CD14-positive monocyte (primary cell): ENCODE measurements at regions not wholly inside any gene's neighbourhood (a gene's known extent, or its start where the extent isn't known, plus 50 kb on each side); places are given as distances from the start of the nearest gene placed in this dataset.

ENCODE experiments used
- DNase-seq, 3 donors: peaks; one replicate each; pipeline ENCODE4 v3.0.0-alpha.2; 2011 to 2022
- H2AFZ ChIP-seq: 2 replicates; pipeline ENCODE4 v1.6.0; 2012; ENCODE audit warnings: mild to moderate bottlenecking, low read depth, low read length, inconsistent platforms; ENCODE audit not compliant: insufficient read depth, poor library complexity, severe bottlenecking
- H3K27ac ChIP-seq, 2 donors: 1 replicate in 1 of 2; 2 replicates in 1 of 2; pipeline ENCODE4 v1.5.1; 2012 to 2013; ENCODE audit warnings: low read length in 2 of 2, control low read depth in 1 of 2, inconsistent platforms in 1 of 2, low read depth in 1 of 2, mild to moderate bottlenecking in 1 of 2
- H3K27me3 ChIP-seq, 2 donors: one replicate each; pipeline versions ENCODE4 v1.6.0 to v1.6.1; 2011 to 2013; ENCODE audit warnings: low read length in 2 of 2; ENCODE audit not compliant: control insufficient read depth in 2 of 2, insufficient read depth in 2 of 2
- H3K36me3 ChIP-seq, 2 donors: replicated peaks in 1 of 2; 1 replicate in 1 of 2; 2 replicates in 1 of 2; pipeline versions ENCODE4 v1.5.1 to v1.6.1; 2012 to 2013; ENCODE audit warnings: low read length in 2 of 2, control low read depth in 1 of 2, inconsistent platforms in 1 of 2, mild to moderate bottlenecking in 1 of 2; ENCODE audit not compliant: insufficient read depth in 2 of 2, control insufficient read depth in 1 of 2
- H3K4me1 ChIP-seq, 2 donors: 1 replicate in 1 of 2; 2 replicates in 1 of 2; pipeline versions ENCODE4 v1.5.1 to v1.6.1; 2012 to 2013; ENCODE audit warnings: low read length in 2 of 2, control low read depth in 1 of 2, inconsistent platforms in 1 of 2, mild to moderate bottlenecking in 1 of 2, moderate library complexity in 1 of 2; ENCODE audit not compliant: insufficient read depth in 2 of 2, control insufficient read depth in 1 of 2
- H3K4me2 ChIP-seq: replicated peaks from 2 replicates; pipeline ENCODE3; 2012; ENCODE audit warnings: low read length, moderate library complexity, mild to moderate bottlenecking; ENCODE audit not compliant: poor library complexity, severe bottlenecking; ENCODE audit errors: extremely low read depth
- H3K4me3 ChIP-seq, 3 experiments: fragments of 200-600 bp in 1 of 3; sonication (generic) in 1 of 3; replicated peaks in 1 of 3; 1 replicate in 2 of 3; 2 replicates in 1 of 3; pipeline ENCODE4 v1.5.1; 2011 to 2013; ENCODE audit warnings: low read length in 3 of 3, mild to moderate bottlenecking in 3 of 3, control low read depth in 2 of 3, low read depth in 2 of 3, inconsistent platforms in 1 of 3, moderate library complexity in 1 of 3
- H3K79me2 ChIP-seq: 2 replicates; pipeline ENCODE4 v1.6.0; 2012; ENCODE audit warnings: mild to moderate bottlenecking, control low read depth, inconsistent platforms, low read length, moderate library complexity; ENCODE audit not compliant: insufficient read depth
- H3K9ac ChIP-seq: 2 replicates; pipeline ENCODE4 v1.6.0; 2017; ENCODE audit warnings: low read length, mild to moderate bottlenecking; ENCODE audit not compliant: insufficient read depth, poor library complexity, severe bottlenecking
- H3K9me3 ChIP-seq, 2 donors: replicated peaks in 1 of 2; 1 replicate in 1 of 2; 2 replicates in 1 of 2; pipeline versions ENCODE4 v1.5.1 to v1.6.1; 2012 to 2013; ENCODE audit warnings: low read length in 2 of 2, control low read depth in 1 of 2; ENCODE audit not compliant: control insufficient read depth in 1 of 2, insufficient read depth in 1 of 2
- H4K20me1 ChIP-seq: 2 replicates; pipeline ENCODE4 v1.6.0; 2012; ENCODE audit warnings: mild to moderate bottlenecking, low read length, control low read depth, moderate library complexity; ENCODE audit not compliant: insufficient read depth
- H3K27ac Mint-ChIP-seq, 7 donors: one replicate each; pipeline ENCODE4 v1.8.0; 2020; ENCODE audit warnings: mild to moderate bottlenecking in 7 of 7, mixed read lengths in 7 of 7, moderate library complexity in 6 of 7, inconsistent platforms in 2 of 7
- H3K27me3 Mint-ChIP-seq, 3 donors: one replicate each; pipeline ENCODE4 v1.8.0; 2021 to 2022; ENCODE audit warnings: low read depth in 3 of 3, mild to moderate bottlenecking in 3 of 3, mixed read lengths in 3 of 3, moderate library complexity in 3 of 3, inconsistent platforms in 1 of 3
- H3K36me3 Mint-ChIP-seq, 2 donors: one replicate each; pipeline ENCODE4 v1.8.0; 2020; ENCODE audit warnings: mixed read lengths in 2 of 2, inconsistent platforms in 1 of 2, mild to moderate bottlenecking in 1 of 2
- H3K4me1 Mint-ChIP-seq: one replicate; pipeline ENCODE4 v1.8.0; 2020; ENCODE audit warnings: mild to moderate bottlenecking, mixed read lengths
- H3K4me3 Mint-ChIP-seq, 2 donors: one replicate each; pipeline ENCODE4 v1.8.0; 2020; ENCODE audit warnings: mild to moderate bottlenecking in 2 of 2, mixed read lengths in 2 of 2, moderate library complexity in 1 of 2
- H3K9me3 Mint-ChIP-seq, 7 donors: one replicate each; pipeline ENCODE4 v1.8.0; 2020 to 2022; ENCODE audit warnings: mixed read lengths in 7 of 7, mild to moderate bottlenecking in 6 of 7, moderate library complexity in 6 of 7, inconsistent platforms in 2 of 7
- CTCF ChIP-seq: fragments of 200-600 bp; IDR thresholded peaks from one replicate; pipeline ENCODE4 v1.8.0; 2022; ENCODE audit warnings: antibody characterized with exemption, mild to moderate bottlenecking
- WGBS: methylation state at CpG from one replicate; pipeline ENCODE4 v1.1.5; 2013; ENCODE audit warnings: missing lambda C conversion rate; ENCODE audit not compliant: insufficient coverage; 5-methylcytosine and 5-hydroxymethylcytosine counted together
- intact Hi-C, 2 donors: fragments of 100-400 bp; cut with micrococcal nuclease; formaldehyde crosslinking; loops; one replicate each; pipeline versions ENCODE4 v1.15.0 to v1.15.1; 2023

DNA sequence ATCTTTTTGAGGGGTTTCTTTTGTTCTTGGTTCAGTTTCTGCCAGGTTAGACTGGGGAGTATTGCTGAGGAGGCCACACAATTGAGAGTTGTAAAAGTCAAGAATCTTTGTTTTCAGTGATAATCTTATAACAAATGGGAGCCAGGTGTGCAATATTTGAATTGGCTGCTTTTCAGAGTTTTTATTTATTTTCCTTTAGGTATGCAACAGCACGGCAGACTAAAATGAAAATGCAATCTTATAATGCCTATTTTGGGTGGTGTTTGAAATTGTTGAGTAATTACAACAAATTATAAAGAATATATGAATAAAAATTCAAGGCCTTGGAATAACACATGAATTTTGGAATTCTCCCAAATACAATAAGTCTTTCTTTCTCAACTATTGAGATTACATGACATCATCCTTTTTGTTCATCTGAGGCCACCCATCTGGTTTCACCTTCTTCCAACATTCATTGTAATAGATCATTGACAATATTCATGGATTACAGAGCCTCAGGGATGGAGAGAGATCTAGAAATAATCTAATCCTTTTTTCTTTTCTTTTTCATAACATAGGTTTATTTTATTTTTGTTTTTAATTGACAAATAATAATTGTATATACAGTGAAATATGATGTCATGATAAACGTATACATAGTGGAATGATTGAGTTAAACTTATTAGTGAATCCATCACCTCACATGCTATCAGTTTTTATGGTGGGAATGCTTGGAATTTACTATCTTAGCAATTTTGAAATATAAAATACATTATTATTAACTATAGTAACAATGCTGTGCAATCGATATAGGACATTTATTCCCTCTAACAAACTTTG, 1061.0 kb downstream of the NR2F1-AS1 start:
- Mint-ChIP-seq H3K36me3 (no peaks in the 10 kb centered on the region), H3K27me3 (peaks cover 0 to 5% (median 0%) of the 10 kb centered on the region in 3 donors), H3K4me3 (no peak overlapping the region), H3K9me3 (peaks cover 0 to 4% (median 0%) of the 10 kb centered on the region in 7 donors), H3K4me1 (no peaks in the 10 kb centered on the region), H3K27ac (no peak overlapping the region)
- no peaks in the 10 kb centered on the region for H4K20me1 ChIP-seq
- no peak overlapping the region for H3K4me2 ChIP-seq
- H3K27me3 ChIP-seq: no peaks in the 10 kb centered on the region
- H3K79me2 ChIP-seq: no peaks in the 10 kb centered on the region
- H3K9me3 ChIP-seq: no peaks in the 10 kb centered on the region
- no peaks in the 10 kb centered on the region for H3K4me1 ChIP-seq
- H2AFZ ChIP-seq: no peak overlapping the region
- intact Hi-C loops: no loop called here
- no peak for DNase-seq
- no CpG with 5 or more reads among the region's 3 CpGs for WGBS
- no peak overlapping the region for H3K4me3 ChIP-seq
- H3K36me3 ChIP-seq: no peaks in the 10 kb centered on the region
- no peak overlapping the region for H3K27ac ChIP-seq
- H3K9ac ChIP-seq: no peak overlapping the region
- TF ChIP-seq CTCF: no peak

DNA sequence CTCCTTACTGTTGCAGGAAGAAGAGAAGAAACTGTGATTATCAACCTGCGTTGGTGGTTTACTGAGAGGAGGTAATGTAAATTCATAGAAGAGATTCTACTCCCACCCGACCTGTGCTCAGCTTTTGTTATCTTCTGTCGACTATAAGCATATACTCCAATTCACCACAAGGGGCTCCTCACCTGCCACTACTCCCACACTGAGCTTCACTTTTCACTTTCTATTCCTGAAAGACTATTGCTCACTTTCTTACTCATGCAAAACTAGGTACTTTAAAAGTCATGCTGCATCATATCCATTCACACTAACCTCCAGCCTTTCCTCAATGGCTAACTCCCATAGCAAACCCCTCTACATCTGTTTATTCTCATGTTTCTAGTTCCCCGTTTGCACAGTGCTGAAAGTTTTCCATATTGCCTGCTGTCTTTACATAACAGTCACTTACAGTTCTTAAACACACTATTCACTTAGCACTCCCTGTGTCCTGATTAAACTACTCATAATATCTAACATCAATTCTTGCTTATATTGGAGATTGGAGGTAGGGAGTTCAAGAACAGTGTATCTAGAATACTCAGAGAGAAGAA, 1062.6 kb downstream of the NR2F1-AS1 start:
- Histone ChIP-seq H4K20me1 (no peaks in the 10 kb centered on the region), H3K9ac (no peak overlapping the region), H3K9me3 (peaks cover 0 to under 1% of the 10 kb centered on the region in 2 donors), H2AFZ (no peak overlapping the region), H3K27ac (no peak overlapping the region), H3K36me3 (no peaks in the 10 kb centered on the region), H3K4me2 (no peak overlapping the region), H3K27me3 (no peaks in the 10 kb centered on the region), H3K4me1 (no peaks in the 10 kb centered on the region), H3K4me3 (no peak overlapping the region), H3K79me2 (no peaks in the 10 kb centered on the region)
- H3K27me3 Mint-ChIP-seq: peaks cover 0 to 5% (median 0%) of the 10 kb centered on the region in 3 donors
- H3K4me3 Mint-ChIP-seq: no peak overlapping the region
- no peaks in the 10 kb centered on the region for H3K36me3 Mint-ChIP-seq
- TF ChIP-seq CTCF: no peak
- intact Hi-C loops: no loop called here
- DNase-seq: no peak
- WGBS: 35% methylated on average over 3 of the region's 4 CpGs
- H3K4me1 Mint-ChIP-seq: no peaks in the 10 kb centered on the region
- H3K9me3 Mint-ChIP-seq: peaks cover 0 to 6% (median 3%) of the 10 kb centered on the region in 7 donors
- no peak overlapping the region for H3K27ac Mint-ChIP-seq
